GM10266 (cell line): ENCODE measurements at regions not wholly inside any gene's neighbourhood (a gene's known extent, or its start where the extent isn't known, plus 50 kb on each side); places are given as distances from the start of the nearest gene placed in this dataset.
"Not testable (repeated sequence)": the region's sequence is repeated elsewhere in the genome, so short reads cannot be mapped to it uniquely, and the experiment has no call there.

ENCODE experiments used
- DNase-seq: peaks from one replicate; pipeline ENCODE4 v3.0.0; 2012; ENCODE audit errors: extremely low spot score
- TF ChIP-seq, protein P1 (sequence below): IDR thresholded peaks from 2 replicates; pipeline ENCODE4 v1.5.1; 2012; ENCODE audit warnings: mild to moderate bottlenecking, low read depth; ENCODE audit not compliant: control insufficient read depth, insufficient read depth; ENCODE audit errors: missing control alignments

DNA sequence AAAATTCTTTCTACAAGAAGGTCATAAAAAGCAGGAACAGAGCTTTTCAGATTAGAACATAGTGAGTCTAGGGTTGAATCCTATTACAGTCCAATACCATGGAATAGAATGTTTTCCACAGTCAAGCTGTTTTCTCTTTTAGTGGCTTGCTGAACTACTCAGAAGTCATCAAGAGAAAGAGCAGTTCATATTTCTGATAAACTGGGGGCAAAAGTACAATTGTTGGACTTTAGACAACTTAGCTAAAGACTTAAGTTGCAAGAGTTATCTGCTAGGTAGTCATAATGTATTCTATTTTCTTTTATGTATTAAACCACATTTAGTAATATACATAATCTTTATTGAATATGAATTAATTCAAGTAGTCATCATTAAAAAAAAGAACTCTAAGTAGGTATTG, 233.1 kb upstream of the GRIA1 start:
- no peak for DNase-seq
- TF ChIP-seq, protein P1, sequence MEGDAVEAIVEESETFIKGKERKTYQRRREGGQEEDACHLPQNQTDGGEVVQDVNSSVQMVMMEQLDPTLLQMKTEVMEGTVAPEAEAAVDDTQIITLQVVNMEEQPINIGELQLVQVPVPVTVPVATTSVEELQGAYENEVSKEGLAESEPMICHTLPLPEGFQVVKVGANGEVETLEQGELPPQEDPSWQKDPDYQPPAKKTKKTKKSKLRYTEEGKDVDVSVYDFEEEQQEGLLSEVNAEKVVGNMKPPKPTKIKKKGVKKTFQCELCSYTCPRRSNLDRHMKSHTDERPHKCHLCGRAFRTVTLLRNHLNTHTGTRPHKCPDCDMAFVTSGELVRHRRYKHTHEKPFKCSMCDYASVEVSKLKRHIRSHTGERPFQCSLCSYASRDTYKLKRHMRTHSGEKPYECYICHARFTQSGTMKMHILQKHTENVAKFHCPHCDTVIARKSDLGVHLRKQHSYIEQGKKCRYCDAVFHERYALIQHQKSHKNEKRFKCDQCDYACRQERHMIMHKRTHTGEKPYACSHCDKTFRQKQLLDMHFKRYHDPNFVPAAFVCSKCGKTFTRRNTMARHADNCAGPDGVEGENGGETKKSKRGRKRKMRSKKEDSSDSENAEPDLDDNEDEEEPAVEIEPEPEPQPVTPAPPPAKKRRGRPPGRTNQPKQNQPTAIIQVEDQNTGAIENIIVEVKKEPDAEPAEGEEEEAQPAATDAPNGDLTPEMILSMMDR: no peak

DNA sequence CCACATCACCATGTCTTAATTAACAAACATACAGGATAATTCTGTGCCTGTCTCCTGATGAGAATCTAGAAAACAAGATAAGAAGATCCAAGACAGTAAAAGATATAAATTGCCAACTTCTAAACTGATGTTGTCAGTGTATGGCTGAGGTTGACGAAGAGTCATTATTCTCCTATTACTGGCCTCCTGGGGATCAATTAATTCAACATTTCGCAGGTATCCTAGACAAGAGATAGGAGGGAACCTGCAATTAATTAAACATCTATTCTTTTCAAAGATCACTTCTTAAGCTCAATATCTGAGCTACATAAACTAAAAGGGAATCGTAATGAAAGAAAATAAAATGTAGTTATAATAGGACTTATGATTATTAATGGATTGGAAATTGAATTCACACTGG, 232.0 kb upstream of the GRIA1 start:
- DNase-seq: no peak
- TF ChIP-seq, protein P1: no peak

- no peak for DNase-seq
- TF ChIP-seq, protein P1: no peak
Measured at GRCh38 chr5:153267506-153267905, 223.0 kb upstream of the GRIA1 start.

- TF ChIP-seq, protein P1: no peak
- DNase-seq: no peak
Measured at GRCh38 chr5:153275695-153276094, 214.8 kb upstream of the GRIA1 start.

DNA sequence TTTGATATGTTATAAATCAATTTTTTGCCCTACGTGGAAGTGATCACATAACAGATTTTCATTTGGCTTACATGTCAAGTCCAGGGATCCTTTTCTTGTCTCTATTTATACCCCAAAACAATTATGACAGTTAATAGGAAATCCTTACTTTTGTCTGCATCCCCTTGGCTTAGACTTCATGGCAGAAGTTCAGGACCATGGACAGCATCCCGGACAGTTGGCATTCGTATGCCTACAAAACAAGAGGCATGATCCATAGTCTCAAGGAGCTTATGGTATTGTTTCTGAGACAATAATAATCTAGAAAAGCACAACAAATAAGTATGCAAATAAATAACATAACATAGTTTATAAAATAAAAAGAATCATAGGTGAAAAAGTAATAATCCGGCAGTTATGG, 214.3 kb upstream of the GRIA1 start:
- TF ChIP-seq, protein P1: no peak
- DNase-seq: no peak

- DNase-seq: not testable (repeated sequence)
Measured at GRCh38 chr5:153296251-153296844, 194.1 kb upstream of the GRIA1 start.

- TF ChIP-seq, protein P1: no peak
- no peak for DNase-seq
Measured at GRCh38 chr5:153299891-153300290, 190.6 kb upstream of the GRIA1 start.

DNA sequence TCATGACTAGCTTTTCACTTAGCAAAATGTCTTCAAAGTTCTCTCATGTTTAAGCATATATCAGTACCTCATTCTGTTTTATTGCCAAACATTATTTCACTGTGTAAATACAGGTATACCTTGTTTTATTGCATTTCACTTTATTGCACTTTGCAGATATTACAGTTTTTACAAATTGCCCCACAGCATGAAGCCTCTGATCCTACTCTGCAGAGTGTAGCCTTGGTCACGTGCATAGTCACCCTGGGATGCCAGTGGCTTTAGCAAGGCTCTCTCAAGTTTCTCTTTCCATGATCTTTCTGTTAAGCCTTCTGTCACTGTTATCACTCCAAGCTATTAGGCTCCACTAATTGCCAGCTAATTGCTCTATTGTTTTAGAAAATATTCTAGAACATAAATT, 182.2 kb upstream of the GRIA1 start:
- no peak for DNase-seq
- TF ChIP-seq, protein P1: no peak
